ENCODE measurements at regions not wholly inside any gene's neighbourhood (a gene's known extent, or its start where the extent isn't known, plus 50 kb on each side); places are given as distances from the start of the nearest gene placed in this dataset.

DNA sequence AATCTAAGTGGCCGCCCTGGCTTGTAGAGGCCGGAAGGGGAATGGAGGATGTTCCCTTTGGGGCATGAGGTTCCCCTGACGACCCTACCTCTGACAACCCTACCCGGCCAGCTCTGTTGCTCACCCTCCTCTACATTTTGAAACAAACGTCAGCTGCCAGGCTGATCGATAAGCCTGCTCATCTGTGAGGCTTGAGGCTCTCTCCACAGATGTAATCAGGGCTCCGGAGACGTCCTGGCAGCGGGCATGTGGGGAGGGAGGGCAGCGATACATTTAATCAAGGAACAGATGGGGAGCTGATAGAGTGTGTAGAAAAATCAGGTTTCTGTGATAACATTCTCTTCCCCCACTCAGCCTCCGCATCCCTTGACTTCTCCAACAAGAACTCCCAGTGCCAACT is 212.3 kb upstream of the SDK2 start:
- Histone ChIP-seq H3K4me2 (ENCODE audit: low read depth, low read length) (no peak overlapping the region), H2AFZ (ENCODE audit: low read length) (no peak overlapping the region), H3K79me2 (ENCODE audit: insufficient read depth, low read length) (no peaks in the 10 kb centered on the region), H3K9me3 (ENCODE audit: low read length) (no peaks in the 10 kb centered on the region), H3K27me3 (ENCODE audit: control insufficient read depth in 1 of 2, insufficient read depth in 2 of 2, low read length in 2 of 2) (no peaks in the 10 kb centered on the region; a peak in 1 of 5 replicates), H3K36me3 (replicated peaks in 1 of 2; ENCODE audit: control insufficient read depth in 1 of 2, insufficient read depth in 2 of 2, low read length in 2 of 2) (no peaks in the 10 kb centered on the region), H3K4me3 (replicated peaks in 1 of 3; ENCODE audit: insufficient read depth in 1 of 3, low read depth in 2 of 3, low read length in 3 of 3) (no peak overlapping the region), H3K9ac (ENCODE audit: insufficient read depth, low read depth, low read length) (no peak overlapping the region), H3K27ac (ENCODE audit: extremely low read length, insufficient read depth, low read length) (no peak overlapping the region), H4K20me1 (ENCODE audit: insufficient read depth, low read length) (no peaks in the 10 kb centered on the region), H3K4me1 (ENCODE audit: insufficient read depth, low read length) (no peaks in the 10 kb centered on the region)
- FAIRE-seq = no peak
- no peak for DNase-seq (ENCODE audit: low spot score)
- TF ChIP-seq ZBED4 (CRISPR knock-in tag; IDR thresholded peaks at IDR 0.05; ENCODE audit: borderline replicate concordance) (no peak), RBM39 (IDR thresholded peaks at IDR 0.05; ENCODE audit: low read depth, low read length, poor library complexity, severe bottlenecking) (no peak), TARDBP (CRISPR knock-in tag; IDR thresholded peaks at IDR 0.05) (no peak), ADNP (CRISPR knock-in tag; IDR thresholded peaks at IDR 0.05) (no peak), ZNF670 (CRISPR knock-in tag; IDR thresholded peaks at IDR 0.05; ENCODE audit: borderline replicate concordance) (no peak), ZNF274 (CRISPR knock-in tag; IDR thresholded peaks at IDR 0.05) (no peak), HES4 (CRISPR knock-in tag; IDR thresholded peaks at IDR 0.05; ENCODE audit: borderline replicate concordance) (no peak), ZBTB34 (CRISPR knock-in tag; IDR thresholded peaks at IDR 0.05) (no peak), ZNF362 (CRISPR knock-in tag; IDR thresholded peaks at IDR 0.05; ENCODE audit: borderline replicate concordance) (no peak), TAF1 (CRISPR knock-in tag; IDR thresholded peaks at IDR 0.05) (no peak), ZNF75D (CRISPR knock-in tag; IDR thresholded peaks at IDR 0.05; ENCODE audit: borderline replicate concordance) (no peak), REL (CRISPR knock-in tag; conservative IDR thresholded peaks at IDR 0.05) (no peak)
- TF ChIP-seq, protein P1, sequence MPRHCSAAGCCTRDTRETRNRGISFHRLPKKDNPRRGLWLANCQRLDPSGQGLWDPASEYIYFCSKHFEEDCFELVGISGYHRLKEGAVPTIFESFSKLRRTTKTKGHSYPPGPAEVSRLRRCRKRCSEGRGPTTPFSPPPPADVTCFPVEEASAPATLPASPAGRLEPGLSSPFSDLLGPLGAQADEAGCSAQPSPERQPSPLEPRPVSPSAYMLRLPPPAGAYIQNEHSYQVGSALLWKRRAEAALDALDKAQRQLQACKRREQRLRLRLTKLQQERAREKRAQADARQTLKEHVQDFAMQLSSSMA (CRISPR knock-in tag; IDR thresholded peaks at IDR 0.05) = no peak
- TF ChIP-seq, protein P2, sequence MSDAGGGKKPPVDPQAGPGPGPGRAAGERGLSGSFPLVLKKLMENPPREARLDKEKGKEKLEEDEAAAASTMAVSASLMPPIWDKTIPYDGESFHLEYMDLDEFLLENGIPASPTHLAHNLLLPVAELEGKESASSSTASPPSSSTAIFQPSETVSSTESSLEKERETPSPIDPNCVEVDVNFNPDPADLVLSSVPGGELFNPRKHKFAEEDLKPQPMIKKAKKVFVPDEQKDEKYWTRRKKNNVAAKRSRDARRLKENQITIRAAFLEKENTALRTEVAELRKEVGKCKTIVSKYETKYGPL (CRISPR knock-in tag; IDR thresholded peaks at IDR 0.05) = no peak
- intact Hi-C loops (cut with micrococcal nuclease; ENCODE audit: unreplicated experiment) = no loop called here
- ChIA-PET POLR2A (no interaction called here), CTCF (ENCODE audit: low intra/inter-chr PET ratio, low total read pairs) (no interaction called here)
- 61% methylated on average over 8 of the region's 11 CpGs for WGBS (ENCODE audit: low lambda C conversion rate)
- no TSS peak for BruUV-seq (replicated peaks)
- no peak for ATAC-seq
- in situ Hi-C loops (cut with HindIII; ENCODE audit: extremely low pct_ligation_motif_present, low pct_unique_long_range_greater_than_20kb) = no loop called here

Measured in HepG2 (cell line).